SK-N-SH (cell line): ENCODE measurements at regions not wholly inside any gene's neighbourhood (a gene's known extent, or its start where the extent isn't known, plus 50 kb on each side); places are given as distances from the start of the nearest gene placed in this dataset.

Experiments used
- CTCF ChIA-PET: fragments of 300-600, 350-600 bp; formaldehyde crosslinking; extraction: SDS; loops from one replicate; lab custom pipeline; 2021; lab: Yijun Ruan, JAX
- POLR2A ChIA-PET: fragments of 350-600 bp; sonication (Branson Sonifier 250); formaldehyde crosslinking; extraction: SDS; loops from one replicate; lab custom pipeline; 2020; ENCODE audit warnings: antibody characterized with exemption, inconsistent platforms; lab: Yijun Ruan, JAX
- DNase-seq: peaks from one replicate; pipeline ENCODE4 v3.0.0; 2012
- H2AFZ ChIP-seq: fragments of 200-600 bp; sonication (generic); 2 replicates; pipeline ENCODE4 v1.8.1; 2016; ENCODE audit warnings: antibody characterized with exemption, mild to moderate bottlenecking, low read depth
- H3F3A ChIP-seq: fragments of 200-600 bp; sonication (generic); replicated peaks from 2 replicates; pipeline ENCODE3; 2016; ENCODE audit warnings: antibody characterized with exemption, mild to moderate bottlenecking; ENCODE audit not compliant: insufficient read depth
- H3K27ac ChIP-seq, 2 experiments: fragments of 200-500 bp in 1 of 2; fragments of 200-600 bp in 1 of 2; sonication (Bioruptor generic) in 1 of 2; sonication (generic), shearing (Covaris generic) in 1 of 2; 2 replicates each; pipeline versions ENCODE4 v1.5.1 to v1.6.1; 2014 to 2016; ENCODE audit warnings: low read depth in 2 of 2, inconsistent platforms in 1 of 2, low read length in 1 of 2, mild to moderate bottlenecking in 1 of 2, mixed read lengths in 1 of 2
- H3K27me3 ChIP-seq: fragments of 200-600 bp; sonication (generic), shearing (Covaris generic); 2 replicates; pipeline ENCODE4 v1.6.1; 2016; ENCODE audit warnings: mixed run types; ENCODE audit not compliant: insufficient read depth
- H3K36me3 ChIP-seq, 2 experiments: fragments of 200-500 bp in 1 of 2; fragments of 200-600 bp in 1 of 2; sonication (Bioruptor generic) in 1 of 2; sonication (generic) in 1 of 2; replicated peaks in 1 of 2; 2 replicates each; pipeline versions ENCODE3 to v1.5.1; 2014 to 2016; ENCODE audit warnings: low read length in 1 of 2, mild to moderate bottlenecking in 1 of 2; ENCODE audit not compliant: insufficient read depth in 2 of 2, control insufficient read depth in 1 of 2
- H3K4me1 ChIP-seq, 2 experiments: fragments of 200-500 bp in 1 of 2; fragments of 200-600 bp in 1 of 2; sonication (Bioruptor generic) in 1 of 2; sonication (generic), shearing (Covaris generic) in 1 of 2; 2 replicates each; pipeline versions ENCODE4 v1.5.1 to v1.6.1; 2014 to 2016; ENCODE audit warnings: low read depth in 1 of 2, low read length in 1 of 2, mixed run types in 1 of 2; ENCODE audit not compliant: insufficient read depth in 2 of 2, control insufficient read depth in 1 of 2
- H3K4me2 ChIP-seq: fragments of 200-600 bp; sonication (generic), shearing (Covaris generic); 2 replicates; pipeline ENCODE4 v1.6.1; 2017; ENCODE audit warnings: mixed run types
- H3K4me3 ChIP-seq, 2 experiments: fragments of 200-500 bp in 1 of 2; fragments of 200-600 bp in 1 of 2; sonication (Bioruptor generic) in 1 of 2; sonication (generic), shearing (Covaris generic) in 1 of 2; 2 replicates each; pipeline versions ENCODE4 v1.5.1 to v1.8.1; 2014 to 2016; ENCODE audit warnings: low read depth in 2 of 2, inconsistent platforms in 1 of 2, low read length in 1 of 2, mild to moderate bottlenecking in 1 of 2, mixed read lengths in 1 of 2, moderate library complexity in 1 of 2
- H3K79me2 ChIP-seq: fragments of 200-600 bp; sonication (generic); 2 replicates; pipeline ENCODE4 v1.8.1; 2017; ENCODE audit warnings: mild to moderate bottlenecking; ENCODE audit not compliant: insufficient read depth
- H3K9ac ChIP-seq: fragments of 200-600 bp; sonication (generic); 2 replicates; pipeline ENCODE4 v1.6.1; 2017; ENCODE audit warnings: mixed run types
- H3K9me2 ChIP-seq: fragments of 200-600 bp; sonication (generic); 2 replicates; pipeline ENCODE4 v1.6.1; 2017; ENCODE audit warnings: mixed run types
- H3K9me3 ChIP-seq: fragments of 200-600 bp; sonication (generic); 2 replicates; pipeline ENCODE4 v1.6.1; 2017; ENCODE audit warnings: mixed run types, mild to moderate bottlenecking, moderate library complexity
- H4K20me1 ChIP-seq: fragments of 200-600 bp; sonication (generic); 2 replicates; pipeline ENCODE4 v1.6.1; 2017; ENCODE audit warnings: mild to moderate bottlenecking, mixed run types; ENCODE audit not compliant: insufficient read depth
- CTCF ChIP-seq: fragments of 200-600 bp; sonication (generic); IDR thresholded peaks from 2 replicates; pipeline ENCODE4 v1.6.1; 2017; ENCODE audit warnings: antibody characterized with exemption, mild to moderate bottlenecking, moderate library complexity
- ELF1 ChIP-seq: IDR thresholded peaks from 2 replicates; pipeline ENCODE4 v1.4.0; 2012
- GABPA ChIP-seq: IDR thresholded peaks from 2 replicates; pipeline ENCODE4 v1.4.0; 2012; ENCODE audit warnings: low read depth, mild to moderate bottlenecking
- PBX3 ChIP-seq: IDR thresholded peaks from 2 replicates; pipeline ENCODE4; 2012
- POLR2AphosphoS5 ChIP-seq: IDR thresholded peaks from 2 replicates; pipeline ENCODE4 v1.6.1; 2012; ENCODE audit warnings: low read depth, low read length
- YY1 ChIP-seq: IDR thresholded peaks from 2 replicates; pipeline ENCODE4 v1.4.0; 2012; ENCODE audit warnings: low read depth, mild to moderate bottlenecking
- ZBTB33 ChIP-seq: IDR thresholded peaks from 2 replicates; pipeline ENCODE4 v1.4.0; 2012; ENCODE audit warnings: low read depth, borderline replicate concordance
- WGBS: methylation state at CpG from one replicate; pipeline ENCODE4 v1.1.6; 2017; ENCODE audit warnings: low lambda C conversion rate; 5-methylcytosine and 5-hydroxymethylcytosine counted together
- TF ChIP-seq, protein P1 (sequence below): IDR thresholded peaks from 2 replicates; pipeline ENCODE4 v1.6.1; 2012; ENCODE audit warnings: mild to moderate bottlenecking, low read depth, low read length, moderate library complexity

GRCh38 chr7:13359656-13360055 is 629.8 kb downstream of the ETV1 start:
- H4K20me1 ChIP-seq = no peaks in the 10 kb centered on the region
- no peaks in the 10 kb centered on the region for H3K36me3 ChIP-seq
- no peak overlapping the region for H3K27ac ChIP-seq
- H3K4me1 ChIP-seq = no peaks in the 10 kb centered on the region
- ChIA-PET POLR2A (no interaction called here), CTCF (no interaction called here)
- H3K9me3 ChIP-seq = no peaks in the 10 kb centered on the region
- WGBS = 38% methylated on average over 10 of the region's 10 CpGs
- H3K9me2 ChIP-seq = no peaks in the 10 kb centered on the region
- H3K9ac ChIP-seq = no peak overlapping the region
- no peaks in the 10 kb centered on the region for H3K27me3 ChIP-seq
- H3F3A ChIP-seq = no peaks in the 10 kb centered on the region
- no peak overlapping the region for H3K4me3 ChIP-seq
- DNase-seq = no peak
- no peak overlapping the region for H3K4me2 ChIP-seq
- TF ChIP-seq ELF1 (no peak), CTCF (0 out of 2 replicates have a peak, but pooled peaks have one; percentile 8)
- no peaks in the 10 kb centered on the region for H3K79me2 ChIP-seq
- H2AFZ ChIP-seq = no peak overlapping the region

DNA sequence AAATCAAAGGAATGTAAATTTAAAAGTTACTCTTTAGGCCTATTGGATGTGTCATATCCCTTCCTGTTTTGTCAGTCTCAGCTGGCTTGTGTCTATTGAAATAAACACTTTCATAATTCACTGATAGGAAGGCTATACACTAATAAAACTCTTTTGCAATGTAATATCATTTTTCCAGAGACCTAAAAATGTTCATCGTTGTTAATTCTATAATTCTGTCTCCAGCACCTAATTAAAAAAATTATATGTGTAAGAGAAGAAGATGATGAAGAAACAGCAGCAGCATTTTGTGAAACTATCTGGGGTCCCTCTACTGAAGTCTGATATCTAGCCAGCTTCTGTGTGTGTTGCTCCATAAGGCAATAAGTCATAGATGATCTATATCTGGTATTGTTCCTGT is 602.7 kb downstream of the ETV1 start:
- Histone ChIP-seq H3K27ac (no peak overlapping the region), H3K9ac (no peak overlapping the region), H3K4me1 (no peaks in the 10 kb centered on the region), H3K27me3 (no peaks in the 10 kb centered on the region), H2AFZ (no peak overlapping the region), H3K79me2 (no peaks in the 10 kb centered on the region), H3K4me3 (no peak overlapping the region), H3F3A (no peaks in the 10 kb centered on the region)
- no peak for DNase-seq
- TF ChIP-seq GABPA (no peak), YY1 (no peak), POLR2AphosphoS5 (no peak), ZBTB33 (no peak), PBX3 (no peak)
- TF ChIP-seq, protein P1, sequence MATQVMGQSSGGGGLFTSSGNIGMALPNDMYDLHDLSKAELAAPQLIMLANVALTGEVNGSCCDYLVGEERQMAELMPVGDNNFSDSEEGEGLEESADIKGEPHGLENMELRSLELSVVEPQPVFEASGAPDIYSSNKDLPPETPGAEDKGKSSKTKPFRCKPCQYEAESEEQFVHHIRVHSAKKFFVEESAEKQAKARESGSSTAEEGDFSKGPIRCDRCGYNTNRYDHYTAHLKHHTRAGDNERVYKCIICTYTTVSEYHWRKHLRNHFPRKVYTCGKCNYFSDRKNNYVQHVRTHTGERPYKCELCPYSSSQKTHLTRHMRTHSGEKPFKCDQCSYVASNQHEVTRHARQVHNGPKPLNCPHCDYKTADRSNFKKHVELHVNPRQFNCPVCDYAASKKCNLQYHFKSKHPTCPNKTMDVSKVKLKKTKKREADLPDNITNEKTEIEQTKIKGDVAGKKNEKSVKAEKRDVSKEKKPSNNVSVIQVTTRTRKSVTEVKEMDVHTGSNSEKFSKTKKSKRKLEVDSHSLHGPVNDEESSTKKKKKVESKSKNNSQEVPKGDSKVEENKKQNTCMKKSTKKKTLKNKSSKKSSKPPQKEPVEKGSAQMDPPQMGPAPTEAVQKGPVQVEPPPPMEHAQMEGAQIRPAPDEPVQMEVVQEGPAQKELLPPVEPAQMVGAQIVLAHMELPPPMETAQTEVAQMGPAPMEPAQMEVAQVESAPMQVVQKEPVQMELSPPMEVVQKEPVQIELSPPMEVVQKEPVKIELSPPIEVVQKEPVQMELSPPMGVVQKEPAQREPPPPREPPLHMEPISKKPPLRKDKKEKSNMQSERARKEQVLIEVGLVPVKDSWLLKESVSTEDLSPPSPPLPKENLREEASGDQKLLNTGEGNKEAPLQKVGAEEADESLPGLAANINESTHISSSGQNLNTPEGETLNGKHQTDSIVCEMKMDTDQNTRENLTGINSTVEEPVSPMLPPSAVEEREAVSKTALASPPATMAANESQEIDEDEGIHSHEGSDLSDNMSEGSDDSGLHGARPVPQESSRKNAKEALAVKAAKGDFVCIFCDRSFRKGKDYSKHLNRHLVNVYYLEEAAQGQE = no peak
- TF ChIP-seq, all 33 proteins: peak for 0
- 0% methylated on average over 1 of the region's 1 CpG for WGBS
- H3K9me3 ChIP-seq = no peaks in the 10 kb centered on the region
- no peaks in the 10 kb centered on the region for H3K36me3 ChIP-seq
- H3K4me2 ChIP-seq = no peak overlapping the region
- no peaks in the 10 kb centered on the region; the same call in 1 of the 2 replicates for H3K9me2 ChIP-seq
- ChIA-PET CTCF (no interaction called here), POLR2A (no interaction called here)
- no peaks in the 10 kb centered on the region for H4K20me1 ChIP-seq
